ENCODE measurements at regions not wholly inside any gene's neighbourhood (a gene's known extent, or its start where the extent isn't known, plus 50 kb on each side); places are given as distances from the start of the nearest gene placed in this dataset.

- DNase-seq (ENCODE audit: low read depth), result no peak
- no peak for TF ChIP-seq CTCF (IDR thresholded peaks at IDR 0.05; ENCODE audit: insufficient read depth, low read depth, low read length)
- H3K4me3 ChIP-seq (ENCODE audit: low read depth, low read length), result no peak overlapping the region
Measured at GRCh38 chr16:62478903-62479458, 442.7 kb upstream of the CDH8 start.

- DNase-seq (ENCODE audit: low read depth), result no peak
- no peak for TF ChIP-seq CTCF (IDR thresholded peaks at IDR 0.05; ENCODE audit: insufficient read depth, low read depth, low read length)
- H3K4me3 ChIP-seq (ENCODE audit: low read depth, low read length), result no peak overlapping the region
Measured at GRCh38 chr16:62477796-62478195, 441.6 kb upstream of the CDH8 start.

- no peak overlapping the region for H3K4me3 ChIP-seq (ENCODE audit: low read depth, low read length)
- no peak for TF ChIP-seq CTCF (IDR thresholded peaks at IDR 0.05; ENCODE audit: insufficient read depth, low read depth, low read length)
- DNase-seq (ENCODE audit: low read depth), result no peak
Measured at GRCh38 chr16:62475573-62475972, 439.3 kb upstream of the CDH8 start.

GRCh38 chr16:62462971-62463370 is 426.7 kb upstream of the CDH8 start:
- no peak overlapping the region for H3K4me3 ChIP-seq (ENCODE audit: low read depth, low read length)
- no peak for DNase-seq (ENCODE audit: low read depth)
- TF ChIP-seq CTCF (IDR thresholded peaks at IDR 0.05; ENCODE audit: insufficient read depth, low read depth, low read length), result no peak

GRCh38 chr16:62450291-62450690 is 414.1 kb upstream of the CDH8 start:
- no peak for TF ChIP-seq CTCF (IDR thresholded peaks at IDR 0.05; ENCODE audit: insufficient read depth, low read depth, low read length)
- DNase-seq (ENCODE audit: low read depth), result no peak
- no peak overlapping the region for H3K4me3 ChIP-seq (ENCODE audit: low read depth, low read length)

- no peak overlapping the region for H3K4me3 ChIP-seq (ENCODE audit: low read depth, low read length)
- no peak for TF ChIP-seq CTCF (IDR thresholded peaks at IDR 0.05; ENCODE audit: insufficient read depth, low read depth, low read length)
- no peak for DNase-seq (ENCODE audit: low read depth)
Measured at GRCh38 chr16:62445909-62446308, 409.7 kb upstream of the CDH8 start.

GRCh38 chr16:62424206-62424605 is 388.0 kb upstream of the CDH8 start:
- TF ChIP-seq CTCF (IDR thresholded peaks at IDR 0.05; ENCODE audit: insufficient read depth, low read depth, low read length), result no peak
- no peak overlapping the region for H3K4me3 ChIP-seq (ENCODE audit: low read depth, low read length)
- DNase-seq (ENCODE audit: low read depth), result no peak

All from fibroblast of villous mesenchyme (primary cell).